ENCODE measurements at regions not wholly inside any gene's neighbourhood (a gene's known extent, or its start where the extent isn't known, plus 50 kb on each side); places are given as distances from the start of the nearest gene placed in this dataset.
"Not testable (repeated sequence)": the region's sequence is repeated elsewhere in the genome, so short reads cannot be mapped to it uniquely, and the experiment has no call there.

DNA sequence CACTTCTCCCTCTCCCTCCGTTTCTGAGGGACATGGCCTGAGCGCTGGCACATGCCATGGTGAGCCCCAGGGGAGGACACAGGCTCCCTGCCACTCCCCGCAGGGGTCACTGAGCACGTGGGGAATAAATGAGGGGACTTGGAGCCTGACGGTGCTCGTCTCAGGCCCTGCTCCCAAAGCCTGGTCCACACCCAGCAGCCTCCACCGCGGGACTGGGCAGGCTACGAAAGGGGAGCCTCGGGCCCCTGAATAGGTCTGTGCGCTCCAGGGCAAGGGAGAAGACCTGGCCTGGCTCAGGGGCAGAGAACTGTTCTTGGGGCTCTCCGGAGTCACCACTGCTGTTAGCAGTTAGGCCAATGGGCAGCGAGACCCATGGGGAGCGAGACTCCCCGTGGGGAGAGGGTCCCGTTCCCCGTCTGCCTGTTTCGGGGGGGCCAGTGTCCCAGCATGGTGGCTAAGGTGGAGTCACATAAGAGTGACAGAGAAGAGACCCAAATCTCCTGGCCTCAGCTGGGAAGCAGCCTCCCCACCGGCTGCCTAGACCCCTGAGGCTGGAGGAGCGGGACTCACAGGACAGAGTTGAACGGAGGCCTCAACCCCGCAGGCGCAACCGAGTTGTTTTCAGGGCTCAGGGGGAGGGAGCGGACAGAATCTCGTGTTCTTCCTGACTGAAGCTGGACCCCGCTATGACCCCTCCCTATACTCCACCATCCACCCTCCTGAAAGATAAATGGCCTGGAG lies 329.8 kb upstream of the SFSWAP start:
- DNase-seq, result no peak

DNA sequence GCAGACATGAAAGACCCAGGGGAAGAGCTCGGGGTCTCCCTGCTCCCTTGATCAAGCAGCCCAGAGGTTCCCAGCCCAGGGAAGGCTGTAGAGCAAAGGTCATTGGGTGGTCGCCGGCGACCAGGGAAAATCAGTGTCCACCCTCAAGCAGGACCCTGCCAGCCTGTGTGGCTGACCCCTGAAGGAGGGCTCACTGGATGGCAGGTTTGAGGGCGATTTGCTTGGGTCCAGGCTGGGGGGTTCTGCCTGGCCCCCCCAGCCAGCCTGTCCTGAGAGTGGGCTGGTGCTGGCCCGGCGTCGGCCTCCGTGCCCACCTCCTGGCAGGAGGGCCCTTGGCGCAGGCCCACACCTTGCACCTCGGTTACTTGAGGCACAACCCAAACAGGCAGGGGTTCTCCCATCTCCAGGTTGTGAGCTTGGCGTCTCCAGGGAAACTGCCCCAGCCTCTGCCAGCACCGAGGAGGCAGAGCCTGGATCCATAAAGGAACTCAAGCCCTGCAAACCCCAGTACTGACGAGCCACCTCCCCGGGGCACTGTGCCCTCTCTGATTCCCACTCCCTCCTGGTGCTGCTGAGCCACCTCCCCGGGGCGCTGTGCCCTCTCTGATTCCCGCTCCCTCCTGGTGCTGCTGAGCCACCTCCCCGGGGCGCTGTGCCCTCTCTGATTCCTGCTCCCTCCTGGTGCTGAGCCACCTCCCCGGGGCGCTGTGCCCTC lies 329.0 kb upstream of the SFSWAP start:
- no peak for DNase-seq

DNA sequence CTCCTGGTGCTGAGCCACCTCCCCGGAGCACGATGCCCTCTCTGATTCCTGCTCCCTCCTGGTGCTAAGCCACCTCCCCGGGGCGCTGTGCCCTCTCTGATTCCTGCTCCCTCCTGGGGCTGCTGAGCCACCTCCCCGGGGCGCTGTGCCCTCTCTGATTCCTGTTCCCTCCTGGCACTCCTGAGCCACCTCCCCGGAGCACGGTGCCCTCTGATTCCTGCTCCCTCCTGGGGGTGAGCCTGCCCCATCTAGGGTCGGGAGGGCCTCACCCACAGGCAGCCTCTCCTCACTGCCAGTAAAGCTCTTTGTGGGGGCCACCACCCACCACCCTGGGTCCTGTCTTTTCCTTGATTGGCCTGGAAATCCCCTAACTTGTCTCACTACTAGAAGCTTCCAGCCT lies 327.6 kb upstream of the SFSWAP start:
- DNase-seq, result no peak

DNA sequence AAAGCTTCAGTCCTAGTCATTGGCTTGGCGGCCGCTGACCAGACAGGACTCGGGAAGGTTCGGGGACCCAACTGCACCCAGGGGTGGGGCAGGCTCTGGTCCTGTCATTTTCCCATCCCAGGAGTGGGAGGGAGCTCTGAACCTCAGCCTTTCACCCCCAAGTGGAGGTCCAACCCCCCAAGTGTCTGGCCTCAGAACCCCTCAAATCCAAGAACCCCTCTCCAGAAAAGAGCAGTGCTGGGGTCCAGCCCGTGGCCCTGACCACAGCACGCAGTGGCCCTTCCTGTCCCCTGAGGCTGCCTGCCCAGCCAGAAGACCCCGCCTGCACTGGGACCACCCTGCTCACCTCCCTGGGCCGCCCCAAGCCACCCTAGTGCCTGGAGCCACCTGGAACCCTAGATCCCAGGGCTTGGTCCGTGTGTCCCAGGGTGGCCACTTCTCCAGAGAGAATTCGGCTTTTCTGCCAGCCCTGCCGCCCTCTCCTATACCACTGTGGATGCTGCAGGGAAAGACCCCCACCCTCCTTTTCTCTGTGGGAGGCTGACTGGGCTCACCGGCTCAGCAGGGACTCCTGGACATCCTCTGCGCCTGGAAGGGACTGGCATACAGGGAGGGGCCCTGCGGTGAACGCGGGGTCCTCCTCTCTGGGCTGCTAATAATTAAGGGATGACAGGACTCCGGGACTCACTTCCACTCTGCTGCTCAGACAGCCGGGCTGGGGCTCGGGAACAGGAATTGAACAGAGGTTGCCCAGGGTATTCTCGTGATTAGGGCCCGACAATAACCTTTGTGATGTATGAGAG lies 326.9 kb upstream of the SFSWAP start:
- no peak for DNase-seq

DNA sequence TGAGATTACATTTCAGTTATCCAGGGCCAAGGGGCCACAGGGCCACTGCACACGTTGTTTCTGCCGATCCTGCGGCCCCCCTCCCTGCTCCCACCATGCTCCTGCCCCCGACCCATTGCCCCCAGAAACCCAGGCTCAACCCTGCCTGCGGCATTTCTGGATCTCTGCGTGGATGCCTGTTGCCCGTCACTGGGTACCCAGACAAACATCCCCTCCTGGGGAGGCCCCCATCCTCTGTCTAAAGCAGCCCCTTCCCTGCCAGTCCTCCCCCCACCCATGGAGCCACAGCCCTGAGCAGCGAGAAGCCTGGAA lies 326.4 kb upstream of the SFSWAP start:
- no peak for DNase-seq

DNA sequence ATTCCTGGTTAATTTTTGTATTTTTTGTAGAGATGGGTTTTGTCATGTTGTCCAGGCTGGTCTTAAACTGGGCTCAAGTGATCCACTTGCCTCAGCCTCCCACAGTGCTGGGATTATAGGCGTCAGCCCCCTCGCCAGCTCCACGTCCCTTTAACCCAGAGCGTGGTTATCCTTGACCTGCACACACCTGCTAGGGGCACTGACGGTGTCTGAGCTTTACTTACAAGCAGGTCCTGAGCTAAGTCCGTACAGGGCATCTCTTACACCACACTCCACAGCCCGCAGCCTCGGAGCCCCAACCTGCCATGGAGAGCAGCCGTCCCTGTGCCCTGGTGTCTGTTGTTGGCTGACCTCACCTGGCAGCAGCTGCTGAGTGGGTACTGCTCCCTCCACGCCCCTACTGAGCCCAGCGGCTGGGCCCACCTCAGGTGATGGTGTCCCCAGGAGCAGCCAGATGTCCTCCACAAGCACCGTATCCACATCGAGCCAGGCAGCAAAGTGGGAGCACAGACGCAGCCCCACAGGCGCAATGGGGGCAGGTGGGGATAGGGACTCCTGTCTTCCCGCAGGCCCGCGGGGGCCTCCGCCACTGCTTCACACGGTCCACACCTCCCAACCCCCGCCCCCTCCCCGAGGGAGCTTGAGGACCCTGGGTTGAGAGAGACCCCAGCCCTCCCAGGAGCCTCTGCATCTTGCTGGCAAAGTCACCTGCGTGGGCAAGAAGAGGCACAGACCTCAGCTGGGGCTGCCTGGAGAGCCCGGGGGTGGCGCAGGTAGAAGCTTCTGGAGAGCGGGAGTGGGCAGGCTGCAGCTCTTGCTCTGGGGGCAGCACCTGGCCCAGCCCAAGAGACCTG lies 325.4 kb upstream of the SFSWAP start:
- no peak for DNase-seq

DNA sequence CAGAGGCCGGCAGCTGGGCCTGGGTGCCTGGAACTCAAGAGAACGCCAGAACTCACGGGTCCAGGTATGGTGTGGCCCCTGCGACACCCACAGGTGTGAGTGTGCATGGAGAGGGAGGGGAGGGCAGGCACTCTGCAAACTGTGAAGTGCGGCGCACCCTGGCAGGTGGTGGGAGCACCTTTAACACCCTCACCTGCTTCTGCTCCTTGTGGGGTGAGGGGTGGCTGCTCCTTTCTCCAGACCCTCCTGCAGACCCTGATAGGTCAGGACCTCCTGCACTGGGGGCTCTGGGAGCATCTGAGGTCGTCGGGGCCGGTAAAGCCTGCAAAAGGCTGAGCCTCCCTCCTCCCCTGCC lies 324.7 kb upstream of the SFSWAP start:
- no peak for DNase-seq

DNA sequence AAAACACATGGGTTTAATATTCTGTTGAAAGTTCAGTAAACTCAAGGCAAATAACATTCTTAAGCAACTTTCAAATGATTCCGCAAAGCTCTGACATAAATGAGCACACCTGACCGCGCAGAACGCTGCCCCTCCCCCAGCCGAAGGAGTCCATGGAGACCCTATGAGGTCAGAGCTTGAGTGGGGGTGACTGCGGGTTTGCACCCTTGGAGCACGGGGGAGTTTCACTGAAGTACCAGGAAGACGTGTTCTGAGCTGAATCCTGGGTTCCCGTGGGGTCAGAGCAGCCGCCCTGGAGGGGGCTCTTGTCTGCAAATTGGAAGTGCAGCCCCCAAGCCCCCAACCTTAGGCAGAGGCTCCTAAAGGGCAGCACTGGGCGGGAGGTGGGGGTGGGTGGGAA lies 324.1 kb upstream of the SFSWAP start:
- no peak for DNase-seq

DNA sequence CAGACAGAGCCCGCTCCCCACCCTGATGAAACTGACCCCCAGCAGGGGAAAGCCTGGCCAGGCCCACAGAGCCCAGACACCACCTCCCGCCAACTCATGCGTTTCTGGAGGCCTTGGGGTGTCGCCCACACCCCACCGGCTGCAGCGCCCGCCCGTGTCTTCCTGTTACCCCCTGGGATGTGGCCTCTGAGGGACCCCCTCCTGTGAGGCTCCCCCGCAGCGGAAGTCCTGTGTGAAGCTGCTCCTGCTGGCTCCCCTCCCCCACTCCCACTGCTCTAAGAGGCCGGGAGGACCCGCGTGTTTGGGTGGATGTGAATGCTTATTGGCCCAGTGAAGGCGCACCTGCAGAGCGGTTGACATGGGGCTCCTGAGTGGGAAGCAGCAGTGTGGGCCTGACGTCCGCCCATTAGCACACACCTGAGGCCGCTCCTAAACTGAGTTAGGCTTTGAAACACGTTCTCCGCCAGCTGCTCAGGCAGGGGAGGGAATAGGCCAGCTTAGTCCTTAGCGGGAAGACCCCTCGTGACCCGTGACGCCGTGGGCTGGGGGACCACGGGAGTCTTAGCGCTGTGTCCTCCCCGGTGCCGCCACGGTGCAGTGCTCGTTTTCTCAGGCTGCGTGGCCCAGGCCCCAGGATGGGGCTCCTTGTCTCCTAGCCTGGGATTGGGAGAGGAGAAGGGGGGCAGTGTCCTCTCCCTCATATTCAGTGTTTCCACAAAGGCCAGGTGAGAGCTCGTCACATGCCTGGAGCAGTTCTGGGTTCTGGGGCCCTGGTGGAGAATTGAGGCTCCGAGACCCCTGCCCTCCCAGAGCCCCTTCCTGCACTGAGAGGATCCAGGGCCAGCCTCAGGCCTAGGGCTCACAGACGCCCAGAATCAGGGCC lies 323.4 kb upstream of the SFSWAP start:
- DNase-seq, result no peak

DNA sequence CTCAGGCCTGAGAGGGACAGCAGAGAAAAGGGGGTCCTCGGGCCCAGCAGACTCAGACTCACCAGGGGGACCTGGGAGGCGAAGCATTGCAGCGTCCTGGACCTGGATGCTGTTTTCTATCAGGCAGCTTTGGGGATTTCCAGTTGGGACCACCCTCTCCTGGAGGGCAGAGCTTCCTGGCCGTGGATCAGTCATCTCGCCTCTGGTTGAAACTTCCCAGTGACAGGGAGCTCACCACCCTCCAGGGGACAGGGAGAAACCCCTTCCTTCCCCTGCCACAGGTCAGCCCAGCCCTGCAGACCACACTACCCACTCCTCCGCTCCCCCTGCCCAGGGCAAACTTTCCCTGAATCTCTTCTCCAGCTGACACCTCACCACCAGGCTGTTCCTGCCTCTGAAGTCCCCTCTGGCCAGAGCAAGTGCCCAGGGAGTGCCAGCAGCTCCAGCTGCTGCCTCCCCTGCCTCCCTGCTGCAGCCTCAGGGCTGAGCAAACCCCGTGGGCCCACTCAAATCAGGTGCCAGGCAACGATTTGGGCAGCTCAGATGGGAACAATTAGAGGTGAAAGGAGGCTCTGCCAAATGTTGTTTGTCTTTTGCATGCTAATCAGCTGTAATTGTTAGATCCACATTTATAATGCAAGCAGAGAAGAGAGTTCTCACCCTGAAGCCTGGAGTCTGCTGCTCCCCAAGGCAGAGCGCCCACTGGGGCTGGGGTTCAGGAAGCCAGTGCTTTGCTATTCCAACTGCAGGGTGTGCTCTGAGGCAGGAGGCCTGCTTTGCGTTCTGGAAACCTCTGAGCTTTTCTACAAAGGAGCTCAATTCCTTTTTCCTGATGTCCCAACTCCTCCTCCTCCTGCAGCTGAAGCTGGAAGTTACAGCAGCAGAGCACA lies 322.5 kb upstream of the SFSWAP start:
- DNase-seq, result not testable (repeated sequence)

DNA sequence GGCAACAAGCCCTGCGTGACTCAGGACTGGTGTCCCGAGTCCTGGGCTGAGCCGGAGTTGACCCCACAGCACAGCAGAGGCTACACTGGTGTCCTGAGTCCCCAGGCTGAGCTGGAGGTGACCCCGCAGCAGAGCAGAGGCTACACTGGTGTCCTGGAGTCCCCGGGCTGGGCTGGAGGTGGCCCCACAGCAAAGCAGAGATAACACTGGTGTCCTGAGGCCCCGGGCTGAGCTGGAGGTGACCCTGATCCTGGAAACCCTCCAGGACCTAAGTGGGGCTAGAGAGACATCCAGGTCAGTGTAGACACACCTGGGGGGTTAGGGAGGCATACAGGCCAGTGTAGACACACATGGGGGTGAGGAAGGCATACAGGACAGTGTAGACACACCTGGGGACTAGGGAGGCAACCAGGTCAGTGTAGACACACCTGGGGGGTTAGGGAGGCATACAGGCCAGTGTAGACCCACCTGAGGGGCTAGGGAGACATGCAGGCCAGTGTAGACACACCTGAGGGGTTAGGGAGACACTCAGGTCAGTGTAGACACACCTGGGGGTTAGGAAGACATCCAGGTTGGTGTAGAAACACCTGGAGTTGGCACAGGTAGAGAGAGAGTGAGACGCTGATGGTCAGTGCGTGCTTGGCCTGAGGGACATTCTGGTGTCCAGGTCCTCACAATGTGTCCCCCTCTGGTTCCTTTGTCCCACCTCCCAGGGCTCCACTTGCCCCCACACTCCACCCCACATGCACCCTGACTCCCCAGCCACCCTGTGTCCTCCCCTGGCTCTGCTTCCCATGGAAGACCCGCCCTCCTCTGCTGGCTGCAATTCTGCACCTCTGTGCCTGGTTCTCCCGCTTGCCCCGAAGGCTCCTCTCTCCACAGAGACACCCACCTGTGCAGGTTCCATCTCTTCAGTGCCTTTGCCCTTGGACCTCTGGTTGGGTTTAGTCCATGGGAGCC lies 321.6 kb upstream of the SFSWAP start:
- no peak for DNase-seq

DNA sequence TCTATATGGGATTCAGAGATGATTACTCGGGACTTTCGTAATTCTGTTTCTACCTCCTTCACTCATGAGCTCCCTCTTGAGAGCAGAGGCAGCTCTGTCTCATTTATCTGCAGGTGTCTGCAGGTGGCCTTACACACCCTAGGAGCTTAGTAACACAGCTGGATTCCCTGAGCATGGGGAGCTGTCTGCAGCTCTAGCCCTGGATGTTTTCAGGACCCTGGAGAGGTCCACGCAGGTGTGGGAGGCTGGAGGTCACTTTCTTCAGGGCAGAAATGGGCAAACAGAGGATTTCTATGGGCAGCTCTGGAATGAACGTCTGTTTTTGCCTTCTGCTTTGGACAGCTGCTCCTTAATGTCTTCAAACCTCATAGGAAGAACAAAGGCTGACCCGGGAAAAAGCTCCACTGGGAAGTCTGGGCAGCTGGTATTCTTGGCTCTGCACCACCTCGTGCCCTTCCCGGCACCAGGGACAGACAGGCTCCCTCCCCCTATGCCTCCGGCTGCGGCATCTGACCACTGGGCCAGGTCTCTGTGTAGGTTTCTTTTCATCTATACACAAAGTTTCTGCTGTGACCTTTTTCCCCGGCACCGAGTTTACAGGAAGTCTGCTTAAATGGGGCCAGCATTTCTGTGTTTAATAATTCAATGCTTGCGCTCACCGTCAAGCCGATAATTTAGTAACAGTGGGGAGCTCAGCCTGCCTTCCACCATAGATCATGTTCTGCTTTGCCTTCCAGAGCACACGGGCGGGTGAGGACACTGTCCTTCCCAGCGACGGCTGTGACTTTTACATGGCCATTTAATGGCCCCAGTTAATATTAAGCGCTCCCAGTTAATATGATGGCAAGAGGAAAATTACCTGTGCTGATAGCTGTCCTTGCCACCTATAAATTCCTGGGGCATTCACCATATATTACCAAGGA lies 320.2 kb upstream of the SFSWAP start:
- DNase-seq, result no peak

DNA sequence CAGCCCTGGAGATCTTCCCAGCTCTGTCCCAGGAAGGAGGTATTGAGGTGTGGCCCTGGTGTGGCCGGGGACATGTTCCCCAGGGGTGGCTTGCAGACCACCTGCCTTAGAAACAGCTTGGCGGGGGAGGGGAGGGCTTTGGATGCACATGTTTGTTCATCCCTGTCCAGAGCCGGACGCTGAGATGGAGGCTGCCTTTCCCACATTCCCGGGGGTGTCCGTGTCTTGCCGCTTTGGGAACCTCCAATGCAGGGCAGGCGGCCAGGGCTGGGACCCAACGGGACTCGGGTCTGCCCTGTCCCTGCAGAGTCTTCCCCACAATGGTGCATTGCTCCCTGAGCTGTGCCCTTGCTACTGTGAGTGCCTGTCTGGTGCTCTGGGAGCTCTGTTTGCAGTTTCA lies 319.5 kb upstream of the SFSWAP start:
- no peak for DNase-seq

DNA sequence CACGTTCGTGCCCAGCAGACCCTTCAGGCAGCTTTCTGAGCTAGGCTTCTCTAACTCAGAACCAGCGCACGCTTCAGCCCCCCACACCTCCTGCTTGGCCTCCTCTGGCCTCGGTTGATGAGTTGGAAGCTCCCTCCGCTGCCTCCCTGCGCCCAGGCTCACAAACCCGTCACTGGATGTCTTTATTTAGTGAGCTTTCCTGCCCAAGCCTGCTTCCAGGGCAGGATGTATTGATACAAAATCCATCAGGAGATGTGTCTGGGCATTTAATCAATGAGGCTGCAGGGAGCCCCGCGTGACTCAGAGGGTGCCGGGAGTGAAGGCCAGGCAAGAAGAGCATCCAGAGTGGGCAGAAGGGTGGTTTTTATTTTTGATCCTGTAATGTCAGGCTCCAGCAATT lies 316.1 kb upstream of the SFSWAP start:
- not testable (repeated sequence) for DNase-seq

DNA sequence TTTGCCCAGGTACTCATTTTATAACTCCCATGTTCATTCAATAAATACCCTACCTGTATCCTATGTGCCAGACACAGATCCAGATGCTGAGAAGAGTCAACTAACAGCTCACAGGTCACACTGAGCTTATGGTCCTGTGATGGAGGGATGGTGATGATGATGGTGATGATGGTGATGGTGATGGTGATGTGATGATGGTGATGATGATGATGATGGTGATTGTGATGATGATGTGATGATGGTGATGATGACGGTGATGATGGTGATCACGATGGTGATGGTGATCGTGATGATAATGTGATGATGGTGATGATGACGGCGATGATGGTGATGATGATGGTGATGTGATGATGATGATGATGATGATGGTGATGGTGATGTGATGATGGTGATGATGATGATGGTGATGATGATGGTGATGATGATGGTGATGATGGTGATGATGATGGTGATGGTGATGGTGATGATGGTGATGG lies 315.6 kb upstream of the SFSWAP start:
- DNase-seq, result not testable (repeated sequence)

DNA sequence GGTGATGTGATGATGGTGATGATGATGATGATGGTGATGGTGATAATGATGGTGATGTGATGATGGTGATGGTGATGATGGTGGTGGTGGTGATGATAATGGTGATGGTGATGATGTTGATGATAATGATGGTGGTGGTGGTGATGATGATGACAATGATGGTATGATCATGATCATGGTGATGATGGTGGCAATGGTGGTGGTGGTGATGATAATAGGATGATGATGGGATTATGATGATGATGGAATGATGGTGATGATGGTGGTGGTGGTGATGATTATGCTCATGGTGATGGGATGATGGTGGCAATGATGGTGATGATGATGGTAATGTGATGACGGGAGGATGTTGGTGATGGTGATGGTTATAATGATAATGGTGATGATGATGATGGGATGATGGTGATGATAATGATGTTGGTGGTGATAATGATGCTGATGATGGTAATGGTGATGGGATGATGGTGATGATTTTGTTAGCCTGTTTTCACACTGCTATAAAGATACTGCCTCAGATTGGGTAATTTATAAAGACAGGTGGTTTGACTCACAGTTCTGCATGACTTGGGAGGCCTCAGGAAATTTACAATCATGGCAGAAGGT lies 314.8 kb upstream of the SFSWAP start:
- DNase-seq, result no peak

DNA sequence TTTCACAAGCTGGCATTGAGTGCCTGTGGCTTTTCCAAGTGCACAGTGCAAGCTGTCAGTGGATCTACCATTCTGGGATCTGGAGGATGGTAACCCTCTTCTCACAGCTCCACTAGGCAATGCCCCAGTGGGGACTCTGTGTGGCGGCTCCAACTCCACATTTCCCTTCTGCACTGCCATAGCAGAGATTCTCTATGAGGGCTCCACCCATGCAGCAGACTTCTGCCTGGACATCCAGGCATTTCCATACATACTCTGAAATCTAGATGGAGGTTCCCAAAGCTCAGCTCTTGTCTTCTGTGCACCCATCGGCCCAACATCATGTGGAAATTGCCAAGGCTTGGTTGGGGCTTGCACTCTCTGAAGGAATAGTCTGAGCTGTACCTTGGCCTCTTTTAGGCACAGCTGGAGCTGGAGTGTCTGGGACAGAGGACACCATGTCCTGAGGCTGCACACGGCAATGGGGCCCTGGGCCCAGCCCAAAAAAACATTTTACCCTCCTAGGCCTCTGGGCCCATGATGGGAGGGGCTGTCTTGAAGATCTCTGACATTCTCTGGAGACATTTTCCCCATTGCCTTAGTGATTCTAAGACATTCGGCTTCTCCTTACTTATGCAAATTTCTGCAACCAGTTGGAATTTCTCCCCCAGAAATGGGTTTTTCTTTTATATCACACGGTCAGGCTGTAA lies 313.3 kb upstream of the SFSWAP start:
- no peak for DNase-seq

Data from stimulated activated CD4-positive, alpha-beta T cell treated with anti-CD3 and anti-CD28 coated beads, Interleukin-12 subunit alpha, Interleukin-12 subunit beta, amount 100 ng/mL, for 4 hours (primary cell).